Astrocyte (in vitro differentiated cells and primary cell): ENCODE measurements at regions not wholly inside any gene's neighbourhood (a gene's known extent, or its start where the extent isn't known, plus 50 kb on each side); places are given as distances from the start of the nearest gene placed in this dataset.

Experiments used
- CTCF ChIP-seq: IDR thresholded peaks from 2 replicates; pipeline ENCODE4 v1.5.1; 2011; ENCODE audit warnings: low read depth, mild to moderate bottlenecking, inconsistent platforms, low read length, moderate library complexity; ENCODE audit not compliant: insufficient read depth
- EZH2 ChIP-seq: IDR thresholded peaks from 2 replicates; pipeline ENCODE4 v1.6.1; 2012; ENCODE audit warnings: mild to moderate bottlenecking, low read length, inconsistent platforms; ENCODE audit not compliant: insufficient read depth

GRCh38 chr2:4018535-4018934 is 315.2 kb downstream of the DCDC2C start:
- no peak for TF ChIP-seq CTCF
- TF ChIP-seq EZH2 = no peak
